Tibial nerve (tissue), 4 donors: ENCODE measurements at regions not wholly inside any gene's neighbourhood (a gene's known extent, or its start where the extent isn't known, plus 50 kb on each side); places are given as distances from the start of the nearest gene placed in this dataset.

ENCODE experiments used
- DNase-seq, 2 donors: peaks; one replicate each; pipeline ENCODE4 v3.0.0-alpha.2; 2019; ENCODE audit warnings: low spot score in 2 of 2
- H3K27ac ChIP-seq, 4 donors: fragments of 200-600 bp; sonication (generic) in 3 of 4; one replicate each; pipeline ENCODE4 v1.5.1; 2017 to 2019; ENCODE audit warnings: mild to moderate bottlenecking in 1 of 4
- H3K27me3 ChIP-seq, 2 donors: fragments of 200-600 bp; sonication (generic) in 1 of 2; one replicate each; pipeline versions ENCODE4 v1.5.1 to v1.6.0; 2017 to 2019
- H3K36me3 ChIP-seq, 3 donors: fragments of 200-600 bp; sonication (generic); one replicate each; pipeline ENCODE4 v1.5.1; 2018 to 2019
- H3K4me1 ChIP-seq, 4 donors: fragments of 200-600 bp; sonication (generic) in 3 of 4; one replicate each; pipeline ENCODE4 v1.5.1; 2017 to 2019
- H3K4me3 ChIP-seq, 4 donors: fragments of 200-600 bp; sonication (generic) in 3 of 4; one replicate each; pipeline ENCODE4 v1.5.1; 2017 to 2019; ENCODE audit warnings: mild to moderate bottlenecking in 1 of 4, moderate library complexity in 1 of 4
- H3K9me3 ChIP-seq, 4 donors: fragments of 200-600 bp; sonication (generic) in 3 of 4; one replicate each; pipeline ENCODE4 v1.5.1; 2017 to 2019
- CTCF ChIP-seq, 5 experiments: fragments of 200-600 bp in 3 of 5; fragments of 450-650 bp in 2 of 5; sonication (generic) in 3 of 5; IDR thresholded peaks; one replicate each; pipeline ENCODE4 v1.5.1; 2016 to 2019; ENCODE audit warnings: antibody characterized with exemption in 5 of 5, mild to moderate bottlenecking in 3 of 5, moderate library complexity in 2 of 5
- EP300 ChIP-seq, 2 donors: sonication (generic); formaldehyde crosslinking; IDR thresholded peaks; one replicate each; pipeline ENCODE4 v1.6.1; 2017; ENCODE audit warnings: antibody characterized with exemption in 2 of 2, mild to moderate bottlenecking in 1 of 2
- POLR2A ChIP-seq, 2 donors: fragments of 450-650 bp; IDR thresholded peaks; one replicate each; pipeline ENCODE4 v1.6.1; 2017; ENCODE audit warnings: antibody characterized with exemption in 2 of 2, mild to moderate bottlenecking in 2 of 2, moderate library complexity in 2 of 2
- WGBS, 2 donors: methylation state at CpG; one replicate each; pipeline ENCODE4 v1.1.5; 2018; 5-methylcytosine and 5-hydroxymethylcytosine counted together

- WGBS, 2 donors, result 82 to 85% methylated on average over 5 of the region's 5 CpGs
- DNase-seq, result no peak
Measured at GRCh38 chr12:76649099-76649498, 89.5 kb upstream of the OSBPL8 start.

GRCh38 chr12:76652402-76652801 lies 92.8 kb upstream of the OSBPL8 start:
- Histone ChIP-seq H3K4me3 (no peak overlapping the region), H3K4me1 (no peaks in the 10 kb centered on the region), H3K36me3 (no peaks in the 10 kb centered on the region), H3K27me3 (no peaks in the 10 kb centered on the region), H3K27ac (no peak overlapping the region), H3K9me3 (peaks cover 0 to 5% (median under 1%) of the 10 kb centered on the region in 4 donors)
- 86 to 94% methylated on average over 4 of the region's 4 CpGs for WGBS, 2 donors
- TF ChIP-seq CTCF (IDR thresholded peaks at IDR 0.05), result no peak
- TF ChIP-seq EP300 (IDR thresholded peaks at IDR 0.05), result no peak
- no peak for TF ChIP-seq POLR2A (IDR thresholded peaks at IDR 0.05)
- DNase-seq, result no peak

More at GRCh38 chr12:76649099-76649498, 89.5 kb upstream of the OSBPL8 start:
- Histone ChIP-seq H3K9me3 (no peaks in the 10 kb centered on the region), H3K36me3 (no peaks in the 10 kb centered on the region), H3K27me3 (no peaks in the 10 kb centered on the region), H3K4me1 (no peaks in the 10 kb centered on the region), H3K4me3 (no peak overlapping the region), H3K27ac (no peak overlapping the region)
- TF ChIP-seq CTCF (IDR thresholded peaks at IDR 0.05) (no peak), POLR2A (IDR thresholded peaks at IDR 0.05) (no peak), EP300 (IDR thresholded peaks at IDR 0.05) (no peak)

DNA sequence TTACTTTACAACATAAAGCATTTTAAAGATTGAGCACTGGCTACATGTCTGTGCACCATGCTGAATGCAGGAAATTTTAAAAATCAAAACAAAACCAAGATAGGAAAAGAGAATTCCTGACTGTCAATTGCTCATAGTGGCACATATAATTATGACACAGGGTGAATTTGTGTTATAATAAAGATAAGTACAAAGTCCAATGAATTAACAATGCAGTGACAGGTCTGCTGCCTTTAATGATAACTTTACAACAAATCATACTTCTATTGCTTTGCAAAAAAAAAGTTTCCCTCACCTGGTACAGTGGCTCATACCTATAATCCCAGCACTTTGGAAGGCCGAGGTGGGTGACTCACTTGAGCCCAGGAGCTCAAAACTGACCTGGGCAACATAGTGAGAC lies 93.8 kb upstream of the OSBPL8 start:
- H3K27me3 ChIP-seq, result no peaks in the 10 kb centered on the region
- no peak overlapping the region for H3K27ac ChIP-seq
- H3K36me3 ChIP-seq, result no peaks in the 10 kb centered on the region
- no peak overlapping the region for H3K4me3 ChIP-seq
- peaks cover 0 to 13% (median 2%) of the 10 kb centered on the region in 4 donors for H3K9me3 ChIP-seq
- WGBS, 2 donors, result 88 to 95% methylated on average over 1 of the region's 1 CpG
- no peaks in the 10 kb centered on the region for H3K4me1 ChIP-seq
- TF ChIP-seq POLR2A (IDR thresholded peaks at IDR 0.05), result no peak
- no peak for TF ChIP-seq CTCF (IDR thresholded peaks at IDR 0.05)
- no peak for TF ChIP-seq EP300 (IDR thresholded peaks at IDR 0.05)
- no peak for DNase-seq

DNA sequence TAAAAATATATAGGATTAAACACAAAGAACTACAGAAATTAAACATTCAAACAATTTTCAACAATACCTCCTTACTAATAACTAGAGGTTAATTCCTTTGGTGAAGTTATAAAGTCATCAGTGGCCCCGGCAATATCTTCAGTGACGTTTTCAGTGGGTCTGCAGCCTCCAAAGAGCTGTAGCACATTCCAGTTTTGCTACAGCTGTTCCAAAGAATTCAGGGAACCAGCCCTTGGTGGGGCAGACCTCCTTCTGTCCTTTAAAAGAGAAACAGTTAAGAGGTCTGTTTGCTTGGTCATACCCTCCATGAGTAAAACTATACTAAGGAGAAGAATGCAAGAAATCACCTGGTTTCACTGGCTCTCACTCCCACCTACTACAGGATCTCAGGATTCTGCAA lies 99.2 kb upstream of the ZDHHC17 start:
- Histone ChIP-seq H3K9me3 (peaks cover 0 to 3% (median 0%) of the 10 kb centered on the region in 4 donors), H3K36me3 (no peaks in the 10 kb centered on the region), H3K4me3 (no peak overlapping the region), H3K27ac (no peak overlapping the region), H3K27me3 (no peaks in the 10 kb centered on the region), H3K4me1 (no peaks in the 10 kb centered on the region)
- no peak for DNase-seq
- WGBS, 2 donors, result 56% methylated on average over 2 of the region's 2 CpGs
- TF ChIP-seq EP300 (IDR thresholded peaks at IDR 0.05), result no peak
- TF ChIP-seq CTCF (IDR thresholded peaks at IDR 0.05), result no peak
- no peak for TF ChIP-seq POLR2A (IDR thresholded peaks at IDR 0.05)

DNA sequence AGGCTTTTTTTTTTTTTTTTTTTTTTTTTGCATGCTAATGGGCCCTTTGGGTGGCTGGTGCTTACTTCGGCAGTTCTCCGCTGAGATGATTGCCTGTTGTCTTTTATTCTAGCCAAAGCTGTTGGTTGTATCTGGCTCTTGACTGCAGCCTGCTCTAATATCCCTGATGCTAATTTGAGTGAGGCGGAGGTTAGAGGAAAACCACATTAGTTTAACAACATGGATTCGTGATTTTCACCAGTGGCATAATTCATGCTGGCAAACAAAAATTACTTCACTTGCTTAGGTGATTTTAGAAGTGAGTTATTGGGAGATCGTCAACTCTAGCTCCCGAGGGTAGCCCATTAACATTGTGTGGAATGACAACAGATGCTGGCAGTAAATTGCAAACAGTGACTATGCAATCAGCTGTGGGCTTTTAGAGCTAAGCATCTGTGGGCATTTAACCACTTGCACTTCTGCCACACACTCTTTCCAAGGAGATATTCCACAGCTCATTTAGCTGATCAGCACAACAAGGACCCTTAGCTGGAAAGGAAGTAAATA lies 97.6 kb upstream of the ZDHHC17 start:
- TF ChIP-seq CTCF (IDR thresholded peaks at IDR 0.05) (no peak), EP300 (IDR thresholded peaks at IDR 0.05) (no peak), POLR2A (IDR thresholded peaks at IDR 0.05) (no peak)
- Histone ChIP-seq H3K27ac (no peak overlapping the region), H3K4me1 (no peaks in the 10 kb centered on the region), H3K27me3 (no peaks in the 10 kb centered on the region), H3K9me3 (no peaks in the 10 kb centered on the region), H3K4me3 (no peak overlapping the region), H3K36me3 (no peaks in the 10 kb centered on the region)
- 44 to 58% methylated on average over 6 of the region's 6 CpGs for WGBS, 2 donors
- no peak for DNase-seq
